Smooth muscle cell (in vitro differentiated cells): ENCODE measurements at regions not wholly inside any gene's neighbourhood (a gene's known extent, or its start where the extent isn't known, plus 50 kb on each side); places are given as distances from the start of the nearest gene placed in this dataset.

Experiments used
- DNase-seq: peaks from one replicate; lab custom pipeline; 2025; ENCODE audit not compliant: unreplicated experiment; lab: John Stamatoyannopoulos, UW
- H2AFZ ChIP-seq: fragments of 200-600 bp; sonication (generic); 2 replicates; pipeline ENCODE4 v1.6.0; 2016; ENCODE audit warnings: antibody characterized with exemption, low read depth, mild to moderate bottlenecking
- H3F3A ChIP-seq: fragments of 200-600 bp; sonication (generic); 2 replicates; pipeline ENCODE4 v1.6.0; 2017; ENCODE audit warnings: antibody characterized with exemption, low read depth
- H3K27ac ChIP-seq: fragments of 200-600 bp; sonication (generic); 2 replicates; pipeline ENCODE4 v1.5.1; 2016; ENCODE audit warnings: low read depth, mild to moderate bottlenecking
- H3K27me3 ChIP-seq: fragments of 200-600 bp; sonication (generic); 2 replicates; pipeline ENCODE4 v1.6.1; 2016; ENCODE audit warnings: low read depth, mild to moderate bottlenecking
- H3K36me3 ChIP-seq: fragments of 200-600 bp; sonication (generic); 2 replicates; pipeline ENCODE4 v1.5.1; 2016; ENCODE audit warnings: low read depth
- H3K4me1 ChIP-seq: fragments of 200-600 bp; sonication (generic); 2 replicates; pipeline ENCODE4 v1.5.1; 2016; ENCODE audit warnings: low read depth
- H3K4me2 ChIP-seq: fragments of 200-600 bp; sonication (generic); 2 replicates; pipeline ENCODE4 v1.6.0; 2016; ENCODE audit warnings: mild to moderate bottlenecking
- H3K4me3 ChIP-seq: fragments of 200-600 bp; sonication (generic); 2 replicates; pipeline ENCODE4 v1.5.1; 2016; ENCODE audit warnings: mild to moderate bottlenecking
- H3K79me2 ChIP-seq: fragments of 200-600 bp; sonication (generic); 2 replicates; pipeline ENCODE4 v1.6.0; 2016; ENCODE audit warnings: low read depth, mild to moderate bottlenecking
- H3K9ac ChIP-seq: fragments of 200-600 bp; sonication (generic); 2 replicates; pipeline ENCODE4 v1.6.0; 2016; ENCODE audit warnings: low read depth
- H3K9me3 ChIP-seq: fragments of 200-600 bp; sonication (generic); replicated peaks from 2 replicates; pipeline ENCODE4 v1.5.1; 2016; ENCODE audit warnings: low read depth
- H4K20me1 ChIP-seq: fragments of 200-600 bp; sonication (generic); 2 replicates; pipeline ENCODE4 v1.6.0; 2016; ENCODE audit warnings: low read depth
- WGBS: methylation state at CpG from one replicate; pipeline ENCODE4 v1.1.7; 2016; ENCODE audit warnings: low lambda C conversion rate; 5-methylcytosine and 5-hydroxymethylcytosine counted together
- TF ChIP-seq, protein P1 (sequence below): fragments of 200-600 bp; sonication (generic); IDR thresholded peaks from 2 replicates; pipeline ENCODE4 v1.5.1; 2017; ENCODE audit warnings: borderline replicate concordance, mild to moderate bottlenecking, antibody characterized with exemption; ENCODE audit not compliant: insufficient read depth, poor library complexity, severe bottlenecking

DNA sequence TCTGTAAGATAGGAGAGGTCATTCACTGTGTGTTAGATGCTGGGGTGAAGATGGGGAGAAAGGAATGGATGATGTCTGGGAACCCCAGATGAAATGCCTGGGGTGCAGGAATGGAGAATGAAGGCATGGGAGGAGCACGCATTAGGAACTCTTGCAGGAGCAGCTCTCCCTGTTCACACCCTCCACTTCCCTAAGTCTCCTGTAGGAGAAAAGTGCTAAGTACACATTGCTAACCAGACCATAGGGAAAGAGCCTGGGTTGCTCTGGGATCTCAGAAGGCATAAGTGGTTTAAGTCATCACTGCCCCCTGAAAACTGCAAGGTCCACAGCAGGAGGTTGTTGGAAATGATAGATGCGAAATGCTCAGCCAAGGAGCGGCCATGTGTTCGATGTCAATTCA is 163.1 kb downstream of the SEC61B start:
- H3K4me2 ChIP-seq = peak overlapping the region; percentile 48
- no peaks in the 10 kb centered on the region for H3K36me3 ChIP-seq
- no peak overlapping the region for H3K9ac ChIP-seq
- no peaks in the 10 kb centered on the region for H3K27me3 ChIP-seq
- TF ChIP-seq, protein P1, sequence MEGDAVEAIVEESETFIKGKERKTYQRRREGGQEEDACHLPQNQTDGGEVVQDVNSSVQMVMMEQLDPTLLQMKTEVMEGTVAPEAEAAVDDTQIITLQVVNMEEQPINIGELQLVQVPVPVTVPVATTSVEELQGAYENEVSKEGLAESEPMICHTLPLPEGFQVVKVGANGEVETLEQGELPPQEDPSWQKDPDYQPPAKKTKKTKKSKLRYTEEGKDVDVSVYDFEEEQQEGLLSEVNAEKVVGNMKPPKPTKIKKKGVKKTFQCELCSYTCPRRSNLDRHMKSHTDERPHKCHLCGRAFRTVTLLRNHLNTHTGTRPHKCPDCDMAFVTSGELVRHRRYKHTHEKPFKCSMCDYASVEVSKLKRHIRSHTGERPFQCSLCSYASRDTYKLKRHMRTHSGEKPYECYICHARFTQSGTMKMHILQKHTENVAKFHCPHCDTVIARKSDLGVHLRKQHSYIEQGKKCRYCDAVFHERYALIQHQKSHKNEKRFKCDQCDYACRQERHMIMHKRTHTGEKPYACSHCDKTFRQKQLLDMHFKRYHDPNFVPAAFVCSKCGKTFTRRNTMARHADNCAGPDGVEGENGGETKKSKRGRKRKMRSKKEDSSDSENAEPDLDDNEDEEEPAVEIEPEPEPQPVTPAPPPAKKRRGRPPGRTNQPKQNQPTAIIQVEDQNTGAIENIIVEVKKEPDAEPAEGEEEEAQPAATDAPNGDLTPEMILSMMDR = no peak
- peaks cover 7% of the 10 kb centered on the region for H3F3A ChIP-seq
- no peaks in the 10 kb centered on the region for H4K20me1 ChIP-seq
- WGBS = 95% methylated on average over 4 of the region's 4 CpGs
- no peaks in the 10 kb centered on the region for H3K79me2 ChIP-seq
- H2AFZ ChIP-seq = no peak overlapping the region
- H3K4me3 ChIP-seq = no peak overlapping the region
- no peak overlapping the region for H3K27ac ChIP-seq
- DNase-seq = no peak
- H3K9me3 ChIP-seq = no peaks in the 10 kb centered on the region
- no peaks in the 10 kb centered on the region for H3K4me1 ChIP-seq

DNA sequence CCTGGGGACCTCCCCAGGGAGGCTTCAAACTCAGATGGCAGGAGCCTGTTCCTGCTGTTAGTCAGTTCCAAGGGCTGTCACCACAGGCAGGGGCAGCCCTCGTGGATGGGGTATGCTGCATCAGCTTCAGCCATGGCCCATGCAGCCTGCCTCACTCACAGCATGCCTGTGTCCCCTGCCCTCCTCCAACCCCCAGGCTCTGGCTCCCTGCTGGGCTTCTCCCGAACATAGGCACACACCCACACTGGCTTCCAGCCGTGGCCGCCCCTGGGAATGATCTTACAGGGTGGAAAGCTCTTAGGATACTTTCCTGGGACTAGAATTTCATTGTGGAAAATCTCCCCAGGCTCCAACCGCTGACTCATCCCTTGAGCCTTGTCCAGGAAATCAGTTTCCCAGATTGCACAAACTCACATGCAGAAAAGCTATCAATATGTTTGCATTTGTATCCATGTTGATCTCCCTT is 163.8 kb downstream of the SEC61B start:
- H3F3A ChIP-seq = peaks cover 7% of the 10 kb centered on the region
- no peak overlapping the region for H3K9ac ChIP-seq
- no peaks in the 10 kb centered on the region for H3K79me2 ChIP-seq
- H3K36me3 ChIP-seq = no peaks in the 10 kb centered on the region
- TF ChIP-seq, protein P1 = no peak
- H4K20me1 ChIP-seq = no peaks in the 10 kb centered on the region
- no peak overlapping the region for H3K27ac ChIP-seq
- no peak overlapping the region for H3K4me3 ChIP-seq
- DNase-seq = peak; percentile 13
- H3K4me2 ChIP-seq = peak overlapping the region; percentile 48
- H3K9me3 ChIP-seq = no peaks in the 10 kb centered on the region
- H3K4me1 ChIP-seq = no peaks in the 10 kb centered on the region
- WGBS = 13% methylated on average over 5 of the region's 5 CpGs
- no peak overlapping the region for H2AFZ ChIP-seq
- H3K27me3 ChIP-seq = no peaks in the 10 kb centered on the region

DNA sequence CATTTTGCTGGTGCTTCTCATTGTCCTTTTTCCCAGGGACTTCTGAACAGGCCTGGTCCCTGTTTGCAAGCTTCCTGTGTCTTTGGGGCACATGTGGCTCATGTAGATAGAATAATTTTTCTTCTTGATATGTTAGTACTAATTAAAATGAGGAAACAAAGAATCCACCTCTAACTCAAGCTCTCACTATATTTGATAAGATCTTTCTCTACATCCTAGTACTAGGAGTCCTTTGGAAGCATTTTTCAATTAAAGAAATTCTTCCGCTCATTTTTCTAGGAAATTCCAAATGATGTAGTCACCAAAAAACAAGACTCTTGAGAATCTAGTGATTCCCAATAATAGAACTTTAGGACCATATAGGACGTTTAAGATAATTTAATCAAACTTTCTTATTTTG is 165.3 kb downstream of the SEC61B start:
- no peaks in the 10 kb centered on the region for H3K79me2 ChIP-seq
- H3K27me3 ChIP-seq = no peaks in the 10 kb centered on the region

More for the DNA sequence above, 165.3 kb downstream of the SEC61B start:
- Histone ChIP-seq H3K36me3 (no peaks in the 10 kb centered on the region), H2AFZ (no peak overlapping the region), H3K4me2 (no peak overlapping the region), H3K9me3 (no peaks in the 10 kb centered on the region), H3K4me3 (no peak overlapping the region), H3K4me1 (no peaks in the 10 kb centered on the region), H4K20me1 (no peaks in the 10 kb centered on the region), H3K27ac (no peak overlapping the region), H3K9ac (no peak overlapping the region), H3F3A (peaks cover 7% of the 10 kb centered on the region)
- no peak for DNase-seq
- TF ChIP-seq, protein P1 = no peak
- 87% methylated on average over 2 of the region's 2 CpGs for WGBS
